Right atrium auricular region (tissue), 2 donors: ENCODE measurements at regions not wholly inside any gene's neighbourhood (a gene's known extent, or its start where the extent isn't known, plus 50 kb on each side); places are given as distances from the start of the nearest gene placed in this dataset.

Experiments
- DNase-seq: peaks from one replicate; pipeline ENCODE4 v3.0.0-alpha.2; 2019; ENCODE audit warnings: low spot score
- H3K27ac ChIP-seq, 2 donors: fragments of 200-600 bp; sonication (generic); 1 replicate in 1 of 2; 2 replicates in 1 of 2; pipeline ENCODE4 v1.5.1; 2016 to 2019
- H3K27me3 ChIP-seq, 2 donors: fragments of 200-600 bp; sonication (generic); one replicate each; pipeline versions ENCODE4 v1.5.1 to v1.6.0; 2017 to 2019
- H3K36me3 ChIP-seq: fragments of 200-600 bp; sonication (generic); one replicate; pipeline ENCODE4 v1.5.1; 2016
- H3K4me1 ChIP-seq, 2 donors: fragments of 200-600 bp; sonication (generic); one replicate each; pipeline versions ENCODE4 v1.5.1 to v1.6.0; 2017 to 2019
- H3K4me3 ChIP-seq, 2 donors: fragments of 200-600 bp; sonication (generic); 1 replicate in 1 of 2; 2 replicates in 1 of 2; pipeline ENCODE4 v1.5.1; 2017 to 2019; ENCODE audit warnings: mild to moderate bottlenecking in 1 of 2, moderate library complexity in 1 of 2
- H3K9me3 ChIP-seq, 2 donors: fragments of 200-600 bp; sonication (generic); one replicate each; pipeline ENCODE4 v1.5.1; 2019
- TF ChIP-seq, protein P1 (sequence below), 2 donors: fragments of 200-600 bp; sonication (generic); IDR thresholded peaks; one replicate each; pipeline ENCODE4 v1.5.1; 2019; ENCODE audit warnings: antibody characterized with exemption in 2 of 2

- H3K4me3 ChIP-seq = no peak overlapping the region
- no peak overlapping the region for H3K27ac ChIP-seq
- no peaks in the 10 kb centered on the region for H3K4me1 ChIP-seq
- TF ChIP-seq, protein P1, sequence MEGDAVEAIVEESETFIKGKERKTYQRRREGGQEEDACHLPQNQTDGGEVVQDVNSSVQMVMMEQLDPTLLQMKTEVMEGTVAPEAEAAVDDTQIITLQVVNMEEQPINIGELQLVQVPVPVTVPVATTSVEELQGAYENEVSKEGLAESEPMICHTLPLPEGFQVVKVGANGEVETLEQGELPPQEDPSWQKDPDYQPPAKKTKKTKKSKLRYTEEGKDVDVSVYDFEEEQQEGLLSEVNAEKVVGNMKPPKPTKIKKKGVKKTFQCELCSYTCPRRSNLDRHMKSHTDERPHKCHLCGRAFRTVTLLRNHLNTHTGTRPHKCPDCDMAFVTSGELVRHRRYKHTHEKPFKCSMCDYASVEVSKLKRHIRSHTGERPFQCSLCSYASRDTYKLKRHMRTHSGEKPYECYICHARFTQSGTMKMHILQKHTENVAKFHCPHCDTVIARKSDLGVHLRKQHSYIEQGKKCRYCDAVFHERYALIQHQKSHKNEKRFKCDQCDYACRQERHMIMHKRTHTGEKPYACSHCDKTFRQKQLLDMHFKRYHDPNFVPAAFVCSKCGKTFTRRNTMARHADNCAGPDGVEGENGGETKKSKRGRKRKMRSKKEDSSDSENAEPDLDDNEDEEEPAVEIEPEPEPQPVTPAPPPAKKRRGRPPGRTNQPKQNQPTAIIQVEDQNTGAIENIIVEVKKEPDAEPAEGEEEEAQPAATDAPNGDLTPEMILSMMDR (IDR thresholded peaks at IDR 0.05) = no peak
- no peaks in the 10 kb centered on the region for H3K9me3 ChIP-seq
- H3K27me3 ChIP-seq = no peaks in the 10 kb centered on the region
- DNase-seq = no peak
- no peaks in the 10 kb centered on the region for H3K36me3 ChIP-seq
Observed at GRCh38 chr15:37882640-37883039, 51.8 kb upstream of the TMCO5A start.
